Ovary (tissue), 7 donors: ENCODE measurements at regions not wholly inside any gene's neighbourhood (a gene's known extent, or its start where the extent isn't known, plus 50 kb on each side); places are given as distances from the start of the nearest gene placed in this dataset.

Experiments
- DNase-seq, 5 donors: peaks; one replicate each; pipeline ENCODE4 v3.0.0-alpha.2; 2019 to 2020
- H3K27ac ChIP-seq, 2 donors: fragments of 200-600 bp; one replicate each; pipeline versions ENCODE4 v1.5.1 to v1.8.0; 2019 to 2022
- H3K27me3 ChIP-seq: fragments of 200-600 bp; one replicate; pipeline ENCODE4 v1.8.0; 2022
- H3K36me3 ChIP-seq: fragments of 200-600 bp; sonication (generic); one replicate; pipeline ENCODE4 v1.5.1; 2019
- H3K4me1 ChIP-seq: one replicate; pipeline ENCODE4 v1.8.1; 2013; ENCODE audit warnings: mild to moderate bottlenecking, moderate library complexity; ENCODE audit not compliant: insufficient read depth
- H3K4me3 ChIP-seq: fragments of 200-600 bp; sonication (generic); one replicate; pipeline ENCODE4 v1.5.1; 2017
- H3K9me3 ChIP-seq, 2 donors: fragments of 200-600 bp in 1 of 2; sonication (generic) in 1 of 2; one replicate each; pipeline versions ENCODE4 v1.5.1 to v1.8.1; 2013 to 2019; ENCODE audit warnings: mild to moderate bottlenecking in 1 of 2, moderate library complexity in 1 of 2
- EP300 ChIP-seq: sonication (generic); formaldehyde crosslinking; IDR thresholded peaks from one replicate; pipeline ENCODE4 v1.6.1; 2017; ENCODE audit warnings: antibody characterized with exemption
- POLR2A ChIP-seq: fragments of 450-650 bp; IDR thresholded peaks from one replicate; pipeline ENCODE4 v1.6.1; 2017; ENCODE audit warnings: antibody characterized with exemption, mild to moderate bottlenecking, moderate library complexity
- WGBS, 3 donors: extraction: QIAGEN DNeasy Blood & Tissue Kit in 1 of 3; methylation state at CpG; one replicate each; pipeline versions ENCODE4 v1.1.5 to v1.1.7; 2013 to 2017; 5-methylcytosine and 5-hydroxymethylcytosine counted together
- intact Hi-C, 4 donors: fragments of 100-400 bp; cut with DNase I; formaldehyde crosslinking; loops; one replicate each; pipeline versions ENCODE4 v1.11.0 to v1.15.1; 2022 to 2023
- TF ChIP-seq, protein P1 (sequence below), 3 donors: fragments of 450-650 bp in 2 of 3; fragments of 200-600 bp in 1 of 3; IDR thresholded peaks; one replicate each; pipeline versions ENCODE4 v1.5.1 to v1.8.0; 2016 to 2022; ENCODE audit warnings: antibody characterized with exemption in 3 of 3, mild to moderate bottlenecking in 1 of 3
- donor health status: DM: no; HTN: no; CAD: no; lungs with moderate emphysema.
- donor health status: DM: no; HTN: no; CAD: no.
- donor health status: Bipolar disorder and iron deficiency.
- donor health status: DM: no; HTN: no; CAD: no.
- donor health status: DM: yes; HTN: yes; CAD: no.

DNA sequence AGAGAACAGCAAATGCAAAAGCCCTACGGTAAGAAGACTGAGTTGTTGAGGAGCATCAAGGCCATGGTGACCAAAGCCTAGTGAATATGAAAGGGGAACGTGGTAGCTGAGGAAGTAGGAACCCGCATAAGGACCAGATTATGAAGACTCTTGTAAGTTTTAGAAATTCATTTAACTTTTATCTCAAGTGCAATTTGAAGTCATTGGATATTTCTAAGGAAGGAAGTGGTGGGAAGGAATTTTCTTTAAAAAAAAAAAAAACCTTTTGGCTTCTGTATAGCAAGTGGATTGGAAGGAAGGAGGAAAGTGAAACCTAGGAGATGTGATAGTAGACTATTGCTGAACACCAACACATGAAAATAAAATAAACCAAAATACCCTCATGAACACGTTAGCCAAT lies 119.0 kb downstream of the TNFSF18 start:
- TF ChIP-seq, protein P1, sequence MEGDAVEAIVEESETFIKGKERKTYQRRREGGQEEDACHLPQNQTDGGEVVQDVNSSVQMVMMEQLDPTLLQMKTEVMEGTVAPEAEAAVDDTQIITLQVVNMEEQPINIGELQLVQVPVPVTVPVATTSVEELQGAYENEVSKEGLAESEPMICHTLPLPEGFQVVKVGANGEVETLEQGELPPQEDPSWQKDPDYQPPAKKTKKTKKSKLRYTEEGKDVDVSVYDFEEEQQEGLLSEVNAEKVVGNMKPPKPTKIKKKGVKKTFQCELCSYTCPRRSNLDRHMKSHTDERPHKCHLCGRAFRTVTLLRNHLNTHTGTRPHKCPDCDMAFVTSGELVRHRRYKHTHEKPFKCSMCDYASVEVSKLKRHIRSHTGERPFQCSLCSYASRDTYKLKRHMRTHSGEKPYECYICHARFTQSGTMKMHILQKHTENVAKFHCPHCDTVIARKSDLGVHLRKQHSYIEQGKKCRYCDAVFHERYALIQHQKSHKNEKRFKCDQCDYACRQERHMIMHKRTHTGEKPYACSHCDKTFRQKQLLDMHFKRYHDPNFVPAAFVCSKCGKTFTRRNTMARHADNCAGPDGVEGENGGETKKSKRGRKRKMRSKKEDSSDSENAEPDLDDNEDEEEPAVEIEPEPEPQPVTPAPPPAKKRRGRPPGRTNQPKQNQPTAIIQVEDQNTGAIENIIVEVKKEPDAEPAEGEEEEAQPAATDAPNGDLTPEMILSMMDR (IDR thresholded peaks at IDR 0.05): no peak
- intact Hi-C loops: no loop called here
- Histone ChIP-seq H3K4me1 (no peaks in the 10 kb centered on the region), H3K27me3 (no peaks in the 10 kb centered on the region), H3K4me3 (no peak overlapping the region), H3K9me3 (no peaks in the 10 kb centered on the region), H3K27ac (no peak overlapping the region), H3K36me3 (no peaks in the 10 kb centered on the region)
- 83 to 94% (median 85%) methylated on average over 4 of the region's 4 CpGs for WGBS, 3 donors
- no peak for DNase-seq

DNA sequence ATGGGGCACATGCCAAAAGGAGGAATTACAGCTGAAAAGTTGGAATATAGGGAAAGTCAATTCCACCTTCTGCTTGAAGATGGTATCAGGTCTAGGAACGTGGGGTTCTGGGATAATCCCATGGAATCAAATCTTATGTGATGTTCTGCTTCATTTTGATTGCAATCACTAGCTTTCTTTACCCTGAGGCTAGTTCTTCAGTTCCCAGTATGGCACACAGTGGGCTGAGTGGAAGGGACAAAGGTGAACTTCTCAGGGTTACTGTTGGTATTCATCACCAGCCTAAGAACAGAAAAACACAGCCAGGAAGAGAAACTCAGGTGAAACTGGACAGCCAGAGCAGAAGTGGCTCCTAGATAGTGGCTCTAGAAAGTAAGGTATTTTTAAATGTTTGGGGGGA lies 117.8 kb downstream of the TNFSF18 start:
- no peaks in the 10 kb centered on the region for H3K4me1 ChIP-seq
- intact Hi-C loops: no loop called here

DNA sequence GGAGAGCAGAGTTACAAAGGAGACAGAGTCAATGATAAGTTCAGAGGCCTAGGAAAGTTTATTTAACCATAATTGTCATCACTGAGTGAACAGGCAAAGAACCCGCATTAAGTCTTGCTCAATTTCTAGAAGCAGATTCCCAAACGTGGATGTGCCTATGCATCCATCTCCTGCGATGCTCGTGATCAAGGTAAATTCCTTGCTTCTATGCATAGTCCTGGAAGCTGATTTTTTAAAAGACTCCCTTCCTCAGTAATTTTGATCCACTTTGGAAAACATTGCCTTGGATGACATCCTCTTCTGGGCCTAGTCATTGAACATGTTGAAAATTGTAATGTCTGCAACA lies 116.4 kb downstream of the TNFSF18 start:
- intact Hi-C loops: no loop called here
- 89 to 100% (median 94%) methylated on average over 4 of the region's 4 CpGs for WGBS, 3 donors

More for the DNA sequence above, 117.8 kb downstream of the TNFSF18 start:
- no peak overlapping the region for H3K27ac ChIP-seq
- H3K4me3 ChIP-seq: no peak overlapping the region
- TF ChIP-seq, protein P1 (IDR thresholded peaks at IDR 0.05): no peak
- TF ChIP-seq POLR2A (no peak), EP300 (no peak)
- no peaks in the 10 kb centered on the region for H3K36me3 ChIP-seq
- WGBS, 3 donors: 71 to 84% (median 83%) methylated on average over 1 of the region's 1 CpG
- no peaks in the 10 kb centered on the region for H3K27me3 ChIP-seq
- no peak for DNase-seq
- no peaks in the 10 kb centered on the region for H3K9me3 ChIP-seq

DNA sequence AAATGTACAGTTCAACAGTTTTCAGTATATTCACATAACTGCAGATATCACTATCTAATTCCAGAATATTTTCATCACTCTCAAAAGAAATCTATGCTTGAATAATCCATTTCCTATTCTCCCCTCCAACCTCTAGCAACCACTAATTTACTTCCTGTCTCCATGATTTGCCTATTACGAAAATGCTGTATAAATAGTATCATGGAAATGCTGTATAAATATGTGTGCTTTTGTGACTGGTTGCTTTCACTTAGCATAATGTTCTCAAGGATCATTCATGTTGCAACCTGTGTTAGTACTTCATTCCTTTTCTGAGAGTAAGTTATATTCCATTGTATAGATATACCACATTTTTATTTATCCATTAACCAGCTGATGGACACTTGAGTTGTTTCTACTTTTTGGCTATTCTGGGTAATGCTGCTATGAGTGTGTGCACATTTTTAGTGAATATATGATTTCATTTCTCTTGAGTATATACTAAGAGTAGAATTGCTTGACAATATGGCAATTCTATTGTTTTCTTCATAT lies 115.6 kb downstream of the TNFSF18 start:
- Histone ChIP-seq H3K4me3 (no peak overlapping the region), H3K27ac (no peak overlapping the region), H3K27me3 (no peaks in the 10 kb centered on the region), H3K4me1 (no peaks in the 10 kb centered on the region), H3K36me3 (no peaks in the 10 kb centered on the region), H3K9me3 (no peaks in the 10 kb centered on the region)
- DNase-seq: no peak
- no peak for TF ChIP-seq EP300
- no peak for TF ChIP-seq POLR2A
- TF ChIP-seq, protein P1 (IDR thresholded peaks at IDR 0.05): no peak
- intact Hi-C loops: no loop called here
- 81 to 90% (median 90%) methylated on average over 1 of the region's 1 CpG for WGBS, 3 donors

More for the DNA sequence above, 116.4 kb downstream of the TNFSF18 start:
- Histone ChIP-seq H3K4me1 (no peaks in the 10 kb centered on the region), H3K4me3 (no peak overlapping the region), H3K36me3 (no peaks in the 10 kb centered on the region), H3K27ac (no peak overlapping the region), H3K27me3 (no peaks in the 10 kb centered on the region), H3K9me3 (no peaks in the 10 kb centered on the region)
- TF ChIP-seq POLR2A (no peak), EP300 (no peak)
- TF ChIP-seq, protein P1 (IDR thresholded peaks at IDR 0.05): no peak
- no peak for DNase-seq
